CD14-positive monocyte (primary cell): ENCODE measurements at regions not wholly inside any gene's neighbourhood (a gene's known extent, or its start where the extent isn't known, plus 50 kb on each side); places are given as distances from the start of the nearest gene placed in this dataset.

ENCODE experiments used
- DNase-seq, 3 donors: peaks; one replicate each; pipeline ENCODE4 v3.0.0-alpha.2; 2011 to 2022
- H2AFZ ChIP-seq: 2 replicates; pipeline ENCODE4 v1.6.0; 2012; ENCODE audit warnings: mild to moderate bottlenecking, low read depth, low read length, inconsistent platforms; ENCODE audit not compliant: insufficient read depth, poor library complexity, severe bottlenecking
- H3K27ac ChIP-seq, 2 donors: 1 replicate in 1 of 2; 2 replicates in 1 of 2; pipeline ENCODE4 v1.5.1; 2012 to 2013; ENCODE audit warnings: low read length in 2 of 2, control low read depth in 1 of 2, inconsistent platforms in 1 of 2, low read depth in 1 of 2, mild to moderate bottlenecking in 1 of 2
- H3K27me3 ChIP-seq, 2 donors: one replicate each; pipeline versions ENCODE4 v1.6.0 to v1.6.1; 2011 to 2013; ENCODE audit warnings: low read length in 2 of 2; ENCODE audit not compliant: control insufficient read depth in 2 of 2, insufficient read depth in 2 of 2
- H3K36me3 ChIP-seq, 2 donors: replicated peaks in 1 of 2; 1 replicate in 1 of 2; 2 replicates in 1 of 2; pipeline versions ENCODE4 v1.5.1 to v1.6.1; 2012 to 2013; ENCODE audit warnings: low read length in 2 of 2, control low read depth in 1 of 2, inconsistent platforms in 1 of 2, mild to moderate bottlenecking in 1 of 2; ENCODE audit not compliant: insufficient read depth in 2 of 2, control insufficient read depth in 1 of 2
- H3K4me1 ChIP-seq, 2 donors: 1 replicate in 1 of 2; 2 replicates in 1 of 2; pipeline versions ENCODE4 v1.5.1 to v1.6.1; 2012 to 2013; ENCODE audit warnings: low read length in 2 of 2, control low read depth in 1 of 2, inconsistent platforms in 1 of 2, mild to moderate bottlenecking in 1 of 2, moderate library complexity in 1 of 2; ENCODE audit not compliant: insufficient read depth in 2 of 2, control insufficient read depth in 1 of 2
- H3K4me2 ChIP-seq: replicated peaks from 2 replicates; pipeline ENCODE3; 2012; ENCODE audit warnings: low read length, moderate library complexity, mild to moderate bottlenecking; ENCODE audit not compliant: poor library complexity, severe bottlenecking; ENCODE audit errors: extremely low read depth
- H3K4me3 ChIP-seq, 3 experiments: fragments of 200-600 bp in 1 of 3; sonication (generic) in 1 of 3; replicated peaks in 1 of 3; 1 replicate in 2 of 3; 2 replicates in 1 of 3; pipeline ENCODE4 v1.5.1; 2011 to 2013; ENCODE audit warnings: low read length in 3 of 3, mild to moderate bottlenecking in 3 of 3, control low read depth in 2 of 3, low read depth in 2 of 3, inconsistent platforms in 1 of 3, moderate library complexity in 1 of 3
- H3K79me2 ChIP-seq: 2 replicates; pipeline ENCODE4 v1.6.0; 2012; ENCODE audit warnings: mild to moderate bottlenecking, control low read depth, inconsistent platforms, low read length, moderate library complexity; ENCODE audit not compliant: insufficient read depth
- H3K9ac ChIP-seq: 2 replicates; pipeline ENCODE4 v1.6.0; 2017; ENCODE audit warnings: low read length, mild to moderate bottlenecking; ENCODE audit not compliant: insufficient read depth, poor library complexity, severe bottlenecking
- H3K9me3 ChIP-seq, 2 donors: replicated peaks in 1 of 2; 1 replicate in 1 of 2; 2 replicates in 1 of 2; pipeline versions ENCODE4 v1.5.1 to v1.6.1; 2012 to 2013; ENCODE audit warnings: low read length in 2 of 2, control low read depth in 1 of 2; ENCODE audit not compliant: control insufficient read depth in 1 of 2, insufficient read depth in 1 of 2
- H4K20me1 ChIP-seq: 2 replicates; pipeline ENCODE4 v1.6.0; 2012; ENCODE audit warnings: mild to moderate bottlenecking, low read length, control low read depth, moderate library complexity; ENCODE audit not compliant: insufficient read depth
- H3K27ac Mint-ChIP-seq, 7 donors: one replicate each; pipeline ENCODE4 v1.8.0; 2020; ENCODE audit warnings: mild to moderate bottlenecking in 7 of 7, mixed read lengths in 7 of 7, moderate library complexity in 6 of 7, inconsistent platforms in 2 of 7
- H3K27me3 Mint-ChIP-seq, 3 donors: one replicate each; pipeline ENCODE4 v1.8.0; 2021 to 2022; ENCODE audit warnings: low read depth in 3 of 3, mild to moderate bottlenecking in 3 of 3, mixed read lengths in 3 of 3, moderate library complexity in 3 of 3, inconsistent platforms in 1 of 3
- H3K36me3 Mint-ChIP-seq, 2 donors: one replicate each; pipeline ENCODE4 v1.8.0; 2020; ENCODE audit warnings: mixed read lengths in 2 of 2, inconsistent platforms in 1 of 2, mild to moderate bottlenecking in 1 of 2
- H3K4me1 Mint-ChIP-seq: one replicate; pipeline ENCODE4 v1.8.0; 2020; ENCODE audit warnings: mild to moderate bottlenecking, mixed read lengths
- H3K4me3 Mint-ChIP-seq, 2 donors: one replicate each; pipeline ENCODE4 v1.8.0; 2020; ENCODE audit warnings: mild to moderate bottlenecking in 2 of 2, mixed read lengths in 2 of 2, moderate library complexity in 1 of 2
- H3K9me3 Mint-ChIP-seq, 7 donors: one replicate each; pipeline ENCODE4 v1.8.0; 2020 to 2022; ENCODE audit warnings: mixed read lengths in 7 of 7, mild to moderate bottlenecking in 6 of 7, moderate library complexity in 6 of 7, inconsistent platforms in 2 of 7
- CTCF ChIP-seq: fragments of 200-600 bp; IDR thresholded peaks from one replicate; pipeline ENCODE4 v1.8.0; 2022; ENCODE audit warnings: antibody characterized with exemption, mild to moderate bottlenecking
- WGBS: methylation state at CpG from one replicate; pipeline ENCODE4 v1.1.5; 2013; ENCODE audit warnings: missing lambda C conversion rate; ENCODE audit not compliant: insufficient coverage; 5-methylcytosine and 5-hydroxymethylcytosine counted together
- intact Hi-C, 2 donors: fragments of 100-400 bp; cut with micrococcal nuclease; formaldehyde crosslinking; loops; one replicate each; pipeline versions ENCODE4 v1.15.0 to v1.15.1; 2023

- Histone ChIP-seq H3K36me3 (no peaks in the 10 kb centered on the region), H2AFZ (no peak overlapping the region), H3K4me2 (no peak overlapping the region), H3K79me2 (no peaks in the 10 kb centered on the region), H3K27ac (no peak overlapping the region), H3K9me3 (no peaks in the 10 kb centered on the region), H3K9ac (no peak overlapping the region), H4K20me1 (no peaks in the 10 kb centered on the region), H3K4me3 (no peak overlapping the region), H3K4me1 (no peaks in the 10 kb centered on the region), H3K27me3 (peaks cover 0 to 2% of the 10 kb centered on the region in 2 donors)
- TF ChIP-seq CTCF: no peak
- peaks cover 4 to 12% (median 10%) of the 10 kb centered on the region in 3 donors for H3K27me3 Mint-ChIP-seq
- H3K36me3 Mint-ChIP-seq: no peaks in the 10 kb centered on the region
- no peak for DNase-seq
- H3K4me3 Mint-ChIP-seq: no peak overlapping the region
- H3K27ac Mint-ChIP-seq: no peak overlapping the region
- intact Hi-C loops: no loop called here
- WGBS: 100% methylated on average over 3 of the region's 4 CpGs
- H3K9me3 Mint-ChIP-seq: no peaks in the 10 kb centered on the region
- peaks cover 3% of the 10 kb centered on the region for H3K4me1 Mint-ChIP-seq
Observed at GRCh38 chr2:236360496-236360895, 96.3 kb upstream of the ASB18 start.

DNA sequence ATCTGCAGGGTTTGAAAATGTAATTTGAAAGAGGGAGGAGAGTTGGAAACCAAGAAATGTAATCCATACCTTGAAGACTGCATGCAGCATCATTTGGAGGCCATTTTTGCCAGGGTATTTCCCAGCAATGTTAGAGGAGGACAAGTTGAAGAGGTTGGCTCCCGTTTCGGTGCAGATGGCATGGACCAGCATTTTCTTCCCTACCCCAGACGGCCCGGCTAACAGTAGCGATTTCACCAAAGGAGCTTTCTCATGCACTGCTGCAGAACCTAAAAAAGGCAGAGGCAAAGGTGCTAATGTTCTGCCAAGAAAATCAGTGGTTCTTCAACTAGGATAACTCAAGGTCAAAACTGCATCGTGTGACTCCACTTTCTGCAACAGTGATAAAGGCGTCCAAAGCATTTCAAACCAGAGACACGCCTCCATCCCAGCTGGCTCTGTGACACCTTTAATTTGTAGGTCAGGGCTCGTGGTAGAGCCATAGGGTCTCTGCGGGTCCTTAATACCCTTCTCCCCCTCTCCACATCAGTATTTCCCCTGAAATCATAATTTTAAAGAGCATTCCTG is 99.6 kb upstream of the ASB18 start:
- H3K4me3 ChIP-seq: no peak overlapping the region
- no peak overlapping the region for H3K9ac ChIP-seq
- no peaks in the 10 kb centered on the region for H3K9me3 ChIP-seq
- no peaks in the 10 kb centered on the region for H3K36me3 ChIP-seq
- H3K9me3 Mint-ChIP-seq: no peaks in the 10 kb centered on the region
- no peaks in the 10 kb centered on the region for H4K20me1 ChIP-seq
- H3K27ac ChIP-seq: no peak overlapping the region
- DNase-seq: no peak
- H3K4me1 ChIP-seq: no peaks in the 10 kb centered on the region
- WGBS: 96% methylated on average over 8 of the region's 10 CpGs
- no peak overlapping the region for H3K4me3 Mint-ChIP-seq
- peaks cover 0 to 2% of the 10 kb centered on the region in 2 donors for H3K27me3 ChIP-seq
- H3K36me3 Mint-ChIP-seq: no peaks in the 10 kb centered on the region
- H3K27ac Mint-ChIP-seq: no peak overlapping the region
- peaks cover 10 to 29% (median 14%) of the 10 kb centered on the region in 3 donors for H3K27me3 Mint-ChIP-seq
- H3K4me2 ChIP-seq: no peak overlapping the region
- H3K79me2 ChIP-seq: no peaks in the 10 kb centered on the region
- H3K4me1 Mint-ChIP-seq: peaks cover 7% of the 10 kb centered on the region
- intact Hi-C loops: no loop called here
- TF ChIP-seq CTCF: no peak
- no peak overlapping the region for H2AFZ ChIP-seq
